Glomerular visceral epithelial cell (primary cell): ENCODE measurements at regions not wholly inside any gene's neighbourhood (a gene's known extent, or its start where the extent isn't known, plus 50 kb on each side); places are given as distances from the start of the nearest gene placed in this dataset.

Source experiments
- DNase-seq: peaks from one replicate; pipeline ENCODE4 v3.0.0-alpha.2; 2016; ENCODE audit errors: extremely low spot score

GRCh38 chr20:40591119-40591518 lies 97.9 kb downstream of the MAFB start:
- no peak for DNase-seq

- no peak for DNase-seq
Observed at GRCh38 chr20:40589581-40589980, 99.5 kb downstream of the MAFB start.

GRCh38 chr20:40588891-40589290 lies 100.1 kb downstream of the MAFB start:
- DNase-seq: no peak

GRCh38 chr20:40587038-40587437 lies 102.0 kb downstream of the MAFB start:
- no peak for DNase-seq

GRCh38 chr20:40584130-40584809 lies 104.8 kb downstream of the MAFB start:
- no peak for DNase-seq

GRCh38 chr20:40583636-40584035 lies 105.4 kb downstream of the MAFB start:
- no peak for DNase-seq

GRCh38 chr20:40583205-40583604 lies 105.8 kb downstream of the MAFB start:
- DNase-seq: no peak

GRCh38 chr20:40582531-40582930 lies 106.5 kb downstream of the MAFB start:
- DNase-seq: no peak

- no peak for DNase-seq
Observed at GRCh38 chr20:40579701-40580100, 109.3 kb downstream of the MAFB start.

GRCh38 chr20:40578961-40579360 lies 110.1 kb downstream of the MAFB start:
- no peak for DNase-seq

- DNase-seq: no peak
Observed at GRCh38 chr20:40575851-40576250, 113.2 kb downstream of the MAFB start.

GRCh38 chr20:40572251-40572650 lies 116.8 kb downstream of the MAFB start:
- no peak for DNase-seq

- DNase-seq: no peak
Observed at GRCh38 chr20:40571639-40572038, 117.4 kb downstream of the MAFB start.

GRCh38 chr20:40568200-40568599 lies 120.8 kb downstream of the MAFB start:
- DNase-seq: no peak

GRCh38 chr20:40565682-40566040 lies 123.4 kb downstream of the MAFB start:
- no peak for DNase-seq

- DNase-seq: no peak
Observed at GRCh38 chr20:40565001-40565681, 123.9 kb downstream of the MAFB start.

GRCh38 chr20:40563296-40563950 lies 125.6 kb downstream of the MAFB start:
- DNase-seq: no peak

- no peak for DNase-seq
Observed at GRCh38 chr20:40562031-40562430, 127.0 kb downstream of the MAFB start.

- no peak for DNase-seq
Observed at GRCh38 chr20:40561187-40561586, 127.8 kb downstream of the MAFB start.

- no peak for DNase-seq
Observed at GRCh38 chr20:40558212-40558611, 130.8 kb downstream of the MAFB start.

- DNase-seq: no peak
Observed at GRCh38 chr20:40551125-40551530, 137.9 kb downstream of the MAFB start.

GRCh38 chr20:40547483-40548091 lies 141.4 kb downstream of the MAFB start:
- no peak for DNase-seq

GRCh38 chr20:40545478-40545877 lies 143.6 kb downstream of the MAFB start:
- no peak for DNase-seq
